Caco-2 (cell line): ENCODE measurements at regions not wholly inside any gene's neighbourhood (a gene's known extent, or its start where the extent isn't known, plus 50 kb on each side); places are given as distances from the start of the nearest gene placed in this dataset.

Source experiments
- BruUV-seq: library from RNA; stranded (reverse); fragments of 400-500 nt; replicated peaks from 2 replicates; lab custom pipeline; 2021; lab: Mats Ljungman, UMichigan
- CTCF ChIA-PET: fragments of 300-600 bp; sonication (Branson Sonifier 250); formaldehyde crosslinking; loops from one replicate; lab custom pipeline; 2022; ENCODE audit warnings: antibody characterized with exemption; lab: Charles Lee
- POLR2A ChIA-PET: fragments of 300-600 bp; sonication (Branson Sonifier 250); formaldehyde crosslinking; loops from one replicate; lab custom pipeline; 2022; ENCODE audit warnings: antibody characterized with exemption; lab: Charles Lee
- DNase-seq, 2 experiments: peaks; one replicate each; pipeline versions ENCODE4 v3.0.0 to v3.0.0-alpha.2; 2020 to 2022
- H3K27me3 ChIP-seq: replicated peaks from 2 replicates; pipeline ENCODE4 v1.6.0; 2011; ENCODE audit warnings: low read length; ENCODE audit not compliant: control insufficient read depth, insufficient read depth
- H3K36me3 ChIP-seq: 2 replicates; pipeline ENCODE4 v1.5.1; 2011; ENCODE audit warnings: low read length; ENCODE audit not compliant: control insufficient read depth, insufficient read depth
- H3K4me1 ChIP-seq: fragments of 250-450 bp; sonication (Bioruptor Pico); 2 replicates; pipeline ENCODE4 v1.5.1; 2020; ENCODE audit warnings: mild to moderate bottlenecking
- H3K4me3 ChIP-seq: 2 replicates; pipeline ENCODE4 v1.5.1; 2011; ENCODE audit warnings: low read depth, mild to moderate bottlenecking, control low read depth, low read length
- H3K9me3 ChIP-seq: fragments of 250-450 bp; sonication (Bioruptor Pico); 2 replicates; pipeline ENCODE4 v1.5.1; 2020; ENCODE audit warnings: mild to moderate bottlenecking, moderate library complexity
- H3K27ac Mint-ChIP-seq: one replicate; pipeline ENCODE4 v1.8.0; 2022; ENCODE audit warnings: mixed read lengths; ENCODE audit not compliant: unreplicated experiment
- H3K27me3 Mint-ChIP-seq: one replicate; pipeline ENCODE4 v1.8.0; 2022; ENCODE audit warnings: mixed read lengths; ENCODE audit not compliant: insufficient read depth, unreplicated experiment
- H3K36me3 Mint-ChIP-seq: one replicate; pipeline ENCODE4 v1.8.0; 2022; ENCODE audit warnings: mild to moderate bottlenecking, mixed read lengths; ENCODE audit not compliant: insufficient read depth, unreplicated experiment
- H3K4me1 Mint-ChIP-seq: one replicate; pipeline ENCODE4 v1.8.0; 2022; ENCODE audit warnings: low read depth, mixed read lengths; ENCODE audit not compliant: unreplicated experiment
- H3K4me3 Mint-ChIP-seq: one replicate; pipeline ENCODE4 v1.8.0; 2022; ENCODE audit warnings: mild to moderate bottlenecking, moderate library complexity, mixed read lengths; ENCODE audit not compliant: unreplicated experiment
- H3K9me3 Mint-ChIP-seq: one replicate; pipeline ENCODE4 v1.8.0; 2022; ENCODE audit warnings: mixed read lengths; ENCODE audit not compliant: unreplicated experiment
- CTCF ChIP-seq, 2 experiments: fragments of 200-600 bp in 1 of 2; IDR thresholded peaks; 1 replicate in 1 of 2; 2 replicates in 1 of 2; pipeline versions ENCODE4 v1.5.1 to v1.8.0; 2011 to 2022; ENCODE audit warnings: antibody characterized with exemption in 1 of 2, control low read depth in 1 of 2, inconsistent platforms in 1 of 2, low read depth in 1 of 2, low read length in 1 of 2, mild to moderate bottlenecking in 1 of 2, moderate library complexity in 1 of 2; ENCODE audit not compliant: insufficient read depth in 1 of 2, severe bottlenecking in 1 of 2, unreplicated experiment in 1 of 2
- intact Hi-C: fragments of 100-400 bp; cut with micrococcal nuclease; formaldehyde crosslinking; loops from one replicate; pipeline ENCODE4 v1.10.0; 2022; ENCODE audit not compliant: unreplicated experiment

GRCh38 chr22:48615171-48616008 lies 1212.3 kb downstream of the BRD1 start:
- Histone ChIP-seq H3K9me3 (no peaks in the 10 kb centered on the region), H3K4me3 (no peak overlapping the region), H3K4me1 (no peaks in the 10 kb centered on the region), H3K27me3 (no peaks in the 10 kb centered on the region), H3K36me3 (no peaks in the 10 kb centered on the region)
- POLR2A ChIA-PET: no interaction called here
- DNase-seq: no peak
- Mint-ChIP-seq H3K4me1 (no peaks in the 10 kb centered on the region), H3K27me3 (peaks cover 10% of the 10 kb centered on the region), H3K36me3 (no peaks in the 10 kb centered on the region), H3K4me3 (no peak overlapping the region), H3K27ac (no peak overlapping the region), H3K9me3 (no peaks in the 10 kb centered on the region)
- intact Hi-C loops: no loop called here
- no TSS peak for BruUV-seq
- TF ChIP-seq CTCF (IDR thresholded peaks at IDR 0.05; ENCODE audit: insufficient read depth in 1 of 2, low read depth in 1 of 2, low read length in 1 of 2, severe bottlenecking in 1 of 2, unreplicated experiment in 1 of 2): no peak
- CTCF ChIA-PET: no interaction called here

GRCh38 chr22:48613566-48614200 lies 1214.0 kb downstream of the BRD1 start:
- no TSS peak for BruUV-seq
- CTCF ChIA-PET: no interaction called here
- POLR2A ChIA-PET: no interaction called here
- no peak for TF ChIP-seq CTCF (IDR thresholded peaks at IDR 0.05; ENCODE audit: insufficient read depth in 1 of 2, low read depth in 1 of 2, low read length in 1 of 2, severe bottlenecking in 1 of 2, unreplicated experiment in 1 of 2)
- H3K4me3 Mint-ChIP-seq: no peak overlapping the region
- no peaks in the 10 kb centered on the region for H3K4me1 Mint-ChIP-seq
- H3K27me3 Mint-ChIP-seq: peaks cover 7% of the 10 kb centered on the region
- no peaks in the 10 kb centered on the region for H3K9me3 Mint-ChIP-seq
- H3K9me3 ChIP-seq: no peaks in the 10 kb centered on the region
- intact Hi-C loops: no loop called here
- H3K27ac Mint-ChIP-seq: no peak overlapping the region
- no peaks in the 10 kb centered on the region for H3K27me3 ChIP-seq
- H3K36me3 ChIP-seq: no peaks in the 10 kb centered on the region
- no peaks in the 10 kb centered on the region for H3K36me3 Mint-ChIP-seq
- DNase-seq: no peak
- H3K4me1 ChIP-seq: no peaks in the 10 kb centered on the region
- no peak overlapping the region for H3K4me3 ChIP-seq

- Mint-ChIP-seq H3K27ac (no peak overlapping the region), H3K27me3 (peaks cover 10% of the 10 kb centered on the region), H3K9me3 (no peaks in the 10 kb centered on the region), H3K4me1 (no peaks in the 10 kb centered on the region), H3K36me3 (no peaks in the 10 kb centered on the region), H3K4me3 (no peak overlapping the region)
- Histone ChIP-seq H3K27me3 (no peaks in the 10 kb centered on the region), H3K36me3 (no peaks in the 10 kb centered on the region), H3K4me3 (no peak overlapping the region), H3K9me3 (no peaks in the 10 kb centered on the region), H3K4me1 (no peaks in the 10 kb centered on the region)
- BruUV-seq: no TSS peak
- ChIA-PET CTCF (no interaction called here), POLR2A (no interaction called here)
- intact Hi-C loops: no loop called here
- no peak for TF ChIP-seq CTCF (IDR thresholded peaks at IDR 0.05; ENCODE audit: insufficient read depth in 1 of 2, low read depth in 1 of 2, low read length in 1 of 2, severe bottlenecking in 1 of 2, unreplicated experiment in 1 of 2)
- no peak for DNase-seq
These were observed 1215.3 kb downstream of the BRD1 start for GRCh38 chr22:48612077-48612995.
